ENCODE measurements at regions not wholly inside any gene's neighbourhood (a gene's known extent, or its start where the extent isn't known, plus 50 kb on each side); places are given as distances from the start of the nearest gene placed in this dataset.

DNA sequence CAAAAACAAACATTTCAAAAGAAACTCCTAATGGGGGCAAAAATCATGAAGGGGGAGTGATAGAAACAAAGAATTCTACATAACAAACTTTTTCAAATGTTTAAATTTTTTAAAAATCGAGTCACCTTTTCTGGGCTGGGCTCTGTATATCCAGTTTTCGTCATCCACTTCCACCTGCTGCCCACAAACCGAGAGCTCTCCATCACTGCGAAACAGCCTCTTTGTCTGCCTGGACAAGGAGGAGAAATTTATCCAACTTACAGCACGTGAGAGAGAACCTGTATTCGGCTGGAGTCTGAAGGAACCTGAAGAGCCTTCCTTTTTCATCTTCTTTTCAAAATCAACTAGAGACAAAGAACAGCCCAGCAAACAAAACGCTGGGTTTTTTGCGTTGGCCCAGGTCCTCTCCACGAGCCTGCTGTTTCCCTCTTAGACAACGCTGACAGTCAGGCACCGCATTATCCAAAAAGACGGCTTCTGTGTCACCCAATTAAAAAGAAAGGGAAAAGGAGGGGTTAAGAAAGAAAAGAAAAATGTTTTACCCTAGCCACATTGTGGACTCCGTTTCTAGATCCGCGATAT is 72.4 kb upstream of the NHSL1 start (continued):
- TF ChIP-seq, protein P1, sequence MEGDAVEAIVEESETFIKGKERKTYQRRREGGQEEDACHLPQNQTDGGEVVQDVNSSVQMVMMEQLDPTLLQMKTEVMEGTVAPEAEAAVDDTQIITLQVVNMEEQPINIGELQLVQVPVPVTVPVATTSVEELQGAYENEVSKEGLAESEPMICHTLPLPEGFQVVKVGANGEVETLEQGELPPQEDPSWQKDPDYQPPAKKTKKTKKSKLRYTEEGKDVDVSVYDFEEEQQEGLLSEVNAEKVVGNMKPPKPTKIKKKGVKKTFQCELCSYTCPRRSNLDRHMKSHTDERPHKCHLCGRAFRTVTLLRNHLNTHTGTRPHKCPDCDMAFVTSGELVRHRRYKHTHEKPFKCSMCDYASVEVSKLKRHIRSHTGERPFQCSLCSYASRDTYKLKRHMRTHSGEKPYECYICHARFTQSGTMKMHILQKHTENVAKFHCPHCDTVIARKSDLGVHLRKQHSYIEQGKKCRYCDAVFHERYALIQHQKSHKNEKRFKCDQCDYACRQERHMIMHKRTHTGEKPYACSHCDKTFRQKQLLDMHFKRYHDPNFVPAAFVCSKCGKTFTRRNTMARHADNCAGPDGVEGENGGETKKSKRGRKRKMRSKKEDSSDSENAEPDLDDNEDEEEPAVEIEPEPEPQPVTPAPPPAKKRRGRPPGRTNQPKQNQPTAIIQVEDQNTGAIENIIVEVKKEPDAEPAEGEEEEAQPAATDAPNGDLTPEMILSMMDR (IDR thresholded peaks at IDR 0.05; ENCODE audit: control extremely low read depth in 1 of 3, insufficient read depth in 1 of 3, low read depth in 1 of 3, low read length in 3 of 3) = no peak
- TF ChIP-seq SIX5 (IDR thresholded peaks at IDR 0.05; ENCODE audit: low read depth, low read length) (no peak), TAF7 (optimal IDR thresholded peaks at IDR 0.05; ENCODE audit: borderline replicate concordance, low read depth, low read length) (no peak), SP4 (IDR thresholded peaks at IDR 0.05; ENCODE audit: low read length) (no peak)
- TF ChIP-seq, protein P2, sequence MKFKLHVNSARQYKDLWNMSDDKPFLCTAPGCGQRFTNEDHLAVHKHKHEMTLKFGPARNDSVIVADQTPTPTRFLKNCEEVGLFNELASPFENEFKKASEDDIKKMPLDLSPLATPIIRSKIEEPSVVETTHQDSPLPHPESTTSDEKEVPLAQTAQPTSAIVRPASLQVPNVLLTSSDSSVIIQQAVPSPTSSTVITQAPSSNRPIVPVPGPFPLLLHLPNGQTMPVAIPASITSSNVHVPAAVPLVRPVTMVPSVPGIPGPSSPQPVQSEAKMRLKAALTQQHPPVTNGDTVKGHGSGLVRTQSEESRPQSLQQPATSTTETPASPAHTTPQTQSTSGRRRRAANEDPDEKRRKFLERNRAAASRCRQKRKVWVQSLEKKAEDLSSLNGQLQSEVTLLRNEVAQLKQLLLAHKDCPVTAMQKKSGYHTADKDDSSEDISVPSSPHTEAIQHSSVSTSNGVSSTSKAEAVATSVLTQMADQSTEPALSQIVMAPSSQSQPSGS (IDR thresholded peaks at IDR 0.05; ENCODE audit: low read length) = no peak
